ENCODE measurements at regions not wholly inside any gene's neighbourhood (a gene's known extent, or its start where the extent isn't known, plus 50 kb on each side); places are given as distances from the start of the nearest gene placed in this dataset.

DNA sequence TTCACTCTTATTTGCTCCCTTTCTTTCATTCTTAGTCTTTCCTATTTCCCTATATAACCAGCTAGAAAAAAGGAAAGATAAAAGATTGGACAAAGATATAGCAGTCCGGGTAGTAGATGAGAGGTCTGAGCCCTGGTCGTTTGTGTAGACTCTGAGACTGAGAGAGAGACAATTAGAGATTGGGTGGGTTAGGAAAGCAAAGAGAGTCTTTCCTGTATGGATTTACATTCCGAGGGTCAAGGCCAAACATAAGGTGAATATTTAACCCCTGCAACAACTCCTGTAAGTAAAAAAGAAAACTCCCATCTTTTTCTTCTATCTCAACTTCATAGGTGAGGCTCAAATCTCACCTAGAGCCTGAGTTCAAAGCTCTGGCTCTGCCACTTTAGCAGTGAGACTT lies 218.0 kb upstream of the FGGY start:
- DNase-seq (ENCODE audit: low read depth in 3 of 3, low spot score in 1 of 3): no peak

DNA sequence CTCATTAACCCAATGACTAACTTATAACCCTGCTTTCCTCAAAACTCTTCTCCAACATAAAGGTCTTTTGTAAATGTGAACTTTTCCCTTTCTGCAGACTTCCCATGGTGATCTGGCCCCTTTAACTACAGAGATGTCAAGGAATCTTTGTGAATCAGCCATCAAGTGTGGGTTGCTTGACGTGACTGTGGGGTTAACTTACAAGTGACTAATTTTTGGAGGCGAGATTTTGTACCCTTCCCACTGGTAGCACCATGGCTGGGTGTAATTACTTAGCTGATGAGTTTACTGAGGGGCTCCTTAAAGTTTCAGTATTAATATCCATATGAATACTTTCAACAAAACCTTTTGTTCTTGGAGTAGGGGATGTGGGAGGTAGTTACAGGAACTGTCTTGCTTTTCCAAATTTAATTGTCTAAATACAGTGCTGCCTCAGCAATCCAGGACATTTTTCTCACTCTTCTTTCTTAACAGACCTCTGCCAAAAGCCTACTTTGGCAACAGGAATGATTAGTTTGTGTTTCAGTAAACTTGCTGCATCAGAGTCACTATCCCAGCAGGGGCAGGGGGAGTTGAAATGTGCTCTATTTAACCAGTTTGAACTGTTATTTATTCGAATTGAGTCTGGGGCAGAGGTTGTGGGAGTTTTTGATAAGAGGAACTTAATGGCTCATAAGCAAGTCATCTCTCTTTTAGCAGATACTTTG lies 217.3 kb upstream of the FGGY start:
- no peak for DNase-seq (ENCODE audit: low read depth in 3 of 3, low spot score in 1 of 3)

DNA sequence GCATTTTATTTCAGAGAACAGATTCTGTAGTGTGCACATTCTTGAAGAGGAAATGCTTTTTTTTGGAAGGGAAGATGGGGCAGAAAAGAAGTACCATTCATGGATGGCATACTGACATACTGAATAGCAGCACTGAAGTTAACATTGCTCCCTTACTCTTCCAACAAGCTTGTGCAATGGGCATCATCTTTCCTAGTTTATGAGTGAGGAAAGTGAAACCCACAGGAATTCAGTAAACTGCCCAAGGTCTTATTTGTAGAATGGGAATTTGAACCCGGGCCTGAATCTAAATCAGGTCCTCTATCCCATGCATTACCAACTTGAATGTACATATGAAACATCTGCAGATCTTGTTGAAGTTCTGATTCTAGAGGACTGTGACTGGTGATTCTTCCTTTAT lies 215.7 kb upstream of the FGGY start:
- no peak for DNase-seq (ENCODE audit: low read depth in 3 of 3, low spot score in 1 of 3)

DNA sequence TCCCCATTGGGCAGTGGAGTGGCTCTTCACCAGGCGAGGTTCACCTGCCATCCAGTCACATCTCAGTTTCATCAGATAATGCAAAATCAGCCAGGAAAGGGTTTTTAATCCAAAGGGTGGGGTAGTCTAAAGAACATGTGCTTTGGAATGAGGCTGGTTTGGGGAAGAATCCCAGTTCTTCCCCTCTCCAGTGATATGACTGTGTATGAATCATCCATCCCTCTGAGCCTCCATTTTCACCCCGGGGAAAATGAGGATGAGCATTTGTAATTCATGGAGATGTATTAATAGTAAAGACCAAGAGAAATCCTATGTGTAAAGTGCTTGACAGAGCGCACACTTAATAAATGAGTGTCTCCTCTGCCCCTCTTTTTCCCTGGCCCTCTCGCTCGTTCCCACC lies 215.1 kb upstream of the FGGY start:
- no peak for DNase-seq (ENCODE audit: low read depth in 3 of 3, low spot score in 1 of 3)

DNA sequence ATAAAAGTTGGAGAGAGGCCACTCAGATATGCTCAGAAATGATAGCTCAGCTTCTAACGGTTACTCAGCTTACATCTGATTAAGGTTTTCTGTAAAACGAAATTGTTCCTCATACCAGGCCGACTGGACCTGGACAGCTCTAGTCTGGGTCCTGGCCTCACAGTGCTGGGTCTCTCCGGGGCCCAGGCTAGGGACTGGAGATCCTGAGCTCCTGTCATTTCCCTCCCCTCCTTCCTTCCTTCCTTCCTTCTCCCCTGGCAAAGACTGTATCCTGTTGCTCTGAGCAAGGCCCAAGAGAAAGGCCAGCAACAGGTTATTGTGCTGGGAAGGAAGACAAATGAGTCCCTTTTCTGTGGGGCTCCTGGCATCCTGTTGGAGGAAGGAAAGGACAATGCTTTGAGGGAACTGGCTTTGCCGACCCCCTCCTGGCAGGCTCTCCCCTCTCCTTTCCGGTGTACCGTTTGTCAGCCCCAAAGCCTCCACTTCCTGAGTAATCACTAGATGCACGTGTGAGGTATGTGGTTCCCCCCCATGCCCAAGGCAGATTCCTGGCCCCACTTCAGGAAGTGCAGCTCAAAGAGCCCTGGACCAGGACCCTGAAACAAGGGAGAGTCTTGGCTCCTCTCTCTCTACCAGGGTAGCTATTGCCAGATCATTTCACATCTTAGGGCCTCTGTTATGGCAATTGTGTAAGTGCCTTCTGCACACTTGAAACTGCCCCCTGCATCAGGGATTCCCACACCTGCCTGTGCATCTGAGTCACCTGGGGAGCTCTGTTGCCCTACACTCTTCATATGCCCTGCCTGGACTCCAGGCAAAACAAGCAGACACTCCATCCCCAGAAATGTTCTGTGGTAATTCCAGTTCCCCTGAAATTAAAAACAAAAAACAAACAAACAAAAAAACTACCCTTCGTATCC lies 212.7 kb upstream of the FGGY start:
- no peak for DNase-seq (ENCODE audit: low read depth in 3 of 3, low spot score in 1 of 3)

DNA sequence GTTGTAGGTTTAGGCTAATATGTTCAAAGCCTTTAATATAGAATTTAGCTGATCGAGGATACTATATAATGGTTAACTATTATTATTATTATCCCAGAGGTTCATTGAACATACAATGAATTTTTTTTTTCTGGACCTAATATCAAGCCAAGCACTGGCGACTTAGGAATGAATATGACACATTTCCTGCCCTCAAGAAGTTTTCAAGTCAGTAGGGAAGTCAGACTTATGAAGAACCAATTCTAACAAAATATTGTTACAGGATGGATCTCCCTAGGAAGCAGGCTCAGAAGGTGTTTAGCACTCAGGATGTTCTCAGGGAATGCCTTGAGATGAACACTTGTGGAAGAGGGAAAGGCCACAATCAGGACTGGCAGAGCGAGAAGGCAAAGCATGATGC lies 211.8 kb upstream of the FGGY start:
- DNase-seq (ENCODE audit: low read depth in 3 of 3, low spot score in 1 of 3): no peak

DNA sequence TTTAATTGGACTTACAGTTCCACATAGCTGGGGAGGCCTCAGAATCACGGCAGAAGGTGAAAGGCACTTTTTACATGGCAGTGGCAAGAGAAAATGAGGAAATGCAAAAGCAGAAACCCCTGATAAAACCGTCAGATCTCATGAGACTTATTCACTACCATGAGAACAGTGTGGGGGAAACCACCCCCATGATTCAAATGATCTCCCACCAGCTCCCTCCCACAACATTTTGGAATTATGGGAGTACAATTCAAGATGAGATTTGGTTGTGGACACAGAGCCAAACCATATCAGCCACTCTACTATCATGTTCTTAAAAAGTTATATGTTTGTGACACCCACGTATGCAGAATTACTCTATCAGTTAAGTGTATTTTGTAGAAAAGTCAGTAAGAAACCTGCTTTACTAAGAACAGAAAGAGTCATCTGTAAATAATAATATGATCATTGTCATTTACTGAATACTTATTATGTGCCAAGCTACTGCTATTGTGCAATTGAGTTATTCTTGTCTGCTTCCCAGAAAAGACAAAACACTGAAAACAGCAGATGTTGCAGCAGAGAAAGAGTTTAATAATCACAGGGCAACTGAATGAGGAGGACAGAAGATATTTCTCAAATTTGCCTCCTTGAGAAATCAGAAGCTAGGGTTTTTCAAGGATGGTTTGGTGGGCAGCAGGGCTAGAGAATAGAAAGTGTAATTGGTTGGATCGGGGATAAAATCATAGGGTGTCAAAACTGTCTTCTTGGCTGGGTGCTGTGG lies 207.7 kb upstream of the FGGY start:
- DNase-seq (ENCODE audit: low read depth in 3 of 3, low spot score in 1 of 3): no peak

DNA sequence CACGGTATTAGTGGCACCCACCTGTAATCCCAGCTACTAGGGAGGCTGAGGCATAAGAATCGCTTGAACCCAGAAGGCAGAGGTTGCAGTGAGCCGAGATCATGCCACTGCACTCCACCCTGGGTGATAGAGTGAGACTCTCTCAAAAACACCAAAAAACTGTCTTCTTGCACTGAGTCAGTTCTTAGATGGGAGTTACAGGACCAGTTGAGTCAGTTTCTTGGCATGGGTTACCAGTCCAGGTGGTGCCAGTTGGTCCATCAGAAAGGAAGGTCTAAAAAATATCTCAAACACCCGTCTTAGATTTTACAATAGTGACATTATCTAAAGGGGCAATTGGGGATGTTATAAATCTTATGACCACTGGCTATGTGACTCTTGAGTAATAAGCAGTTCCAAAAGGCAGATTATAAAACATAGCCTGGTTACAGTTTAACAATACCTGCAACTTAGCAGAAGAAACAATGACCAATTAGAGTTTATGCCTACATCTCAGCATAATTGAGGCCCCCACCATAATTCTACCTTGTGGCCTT lies 206.9 kb upstream of the FGGY start:
- no peak for DNase-seq (ENCODE audit: low read depth in 3 of 3, low spot score in 1 of 3)

DNA sequence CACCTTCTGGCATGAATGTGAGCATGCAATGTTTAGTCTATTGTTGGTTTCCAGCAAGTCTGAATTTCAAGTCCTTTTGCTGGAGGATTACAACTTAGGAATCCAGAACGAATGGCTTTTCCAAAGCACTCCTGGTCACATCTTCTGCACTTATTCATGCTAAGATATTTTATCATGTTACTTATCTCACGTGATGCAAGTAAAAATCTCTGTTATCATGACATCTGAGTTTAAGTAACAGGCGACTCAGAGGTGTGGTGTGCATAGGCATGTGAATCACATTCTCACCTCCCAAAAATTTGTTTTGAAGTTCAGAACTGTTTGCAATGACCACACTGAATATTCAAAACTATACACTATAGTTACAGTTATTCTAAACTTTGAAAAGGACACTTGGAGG lies 204.8 kb upstream of the FGGY start:
- DNase-seq (ENCODE audit: low read depth in 3 of 3, low spot score in 1 of 3): no peak

DNA sequence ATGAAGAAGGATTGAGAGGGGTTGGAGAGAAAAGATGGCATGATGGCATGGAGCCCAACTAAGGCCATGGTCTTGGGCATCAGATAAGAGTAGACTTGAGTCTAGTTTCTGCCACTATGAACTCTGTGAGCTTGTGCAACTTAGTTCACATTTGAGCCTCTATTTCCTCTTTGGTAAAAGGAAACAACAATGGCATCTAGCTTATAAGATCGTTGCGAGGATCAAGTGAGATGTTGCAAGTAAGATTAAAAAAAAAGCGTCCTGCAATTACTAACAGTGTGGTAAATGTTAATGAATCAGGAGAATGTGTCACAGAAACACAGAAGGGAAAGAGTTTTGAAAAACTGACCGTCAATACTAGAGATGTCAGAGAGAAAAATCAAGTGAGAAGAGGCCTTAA lies 202.9 kb upstream of the FGGY start:
- no peak for DNase-seq (ENCODE audit: low read depth in 3 of 3, low spot score in 1 of 3)

DNA sequence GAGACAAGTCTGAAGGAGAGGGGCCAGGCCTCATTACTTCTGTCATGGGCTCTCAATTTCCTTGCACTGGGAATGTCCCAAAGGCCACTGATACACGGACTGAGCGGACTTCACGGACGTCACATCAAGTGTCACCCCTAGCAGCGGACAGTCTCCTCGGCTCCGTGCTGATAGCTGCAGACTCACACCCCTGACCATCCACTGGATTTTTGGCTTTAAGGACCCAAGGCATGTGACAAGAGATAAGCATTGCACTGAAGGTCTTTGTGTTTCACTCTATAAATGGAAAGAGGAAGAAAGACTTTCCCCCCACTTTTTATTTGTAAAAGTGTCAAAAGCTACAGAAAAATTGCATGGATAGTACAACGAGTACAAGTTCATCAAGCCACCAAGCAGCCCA lies 200.4 kb upstream of the FGGY start:
- no peak for DNase-seq (ENCODE audit: low read depth in 3 of 3, low spot score in 1 of 3)

DNA sequence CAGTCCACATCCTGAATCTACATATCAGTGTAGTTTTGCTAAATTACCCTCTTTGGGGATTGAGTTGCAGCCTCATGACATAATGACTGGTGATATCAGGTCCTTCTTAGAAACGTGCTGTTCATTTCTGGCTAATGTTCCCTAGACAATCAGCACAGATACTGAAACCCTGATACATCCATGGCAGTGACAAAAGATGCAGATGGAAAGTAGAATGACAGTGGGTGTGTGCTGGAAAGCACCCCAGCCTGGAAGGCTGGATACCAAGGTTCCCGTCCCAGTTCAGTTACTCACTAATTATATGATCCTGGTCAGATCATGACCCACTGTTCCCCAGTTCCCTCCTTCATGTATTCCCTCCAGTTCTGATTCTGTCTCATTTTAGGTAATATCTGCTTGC lies 198.2 kb upstream of the FGGY start:
- no peak for DNase-seq (ENCODE audit: low read depth in 3 of 3, low spot score in 1 of 3)

DNA sequence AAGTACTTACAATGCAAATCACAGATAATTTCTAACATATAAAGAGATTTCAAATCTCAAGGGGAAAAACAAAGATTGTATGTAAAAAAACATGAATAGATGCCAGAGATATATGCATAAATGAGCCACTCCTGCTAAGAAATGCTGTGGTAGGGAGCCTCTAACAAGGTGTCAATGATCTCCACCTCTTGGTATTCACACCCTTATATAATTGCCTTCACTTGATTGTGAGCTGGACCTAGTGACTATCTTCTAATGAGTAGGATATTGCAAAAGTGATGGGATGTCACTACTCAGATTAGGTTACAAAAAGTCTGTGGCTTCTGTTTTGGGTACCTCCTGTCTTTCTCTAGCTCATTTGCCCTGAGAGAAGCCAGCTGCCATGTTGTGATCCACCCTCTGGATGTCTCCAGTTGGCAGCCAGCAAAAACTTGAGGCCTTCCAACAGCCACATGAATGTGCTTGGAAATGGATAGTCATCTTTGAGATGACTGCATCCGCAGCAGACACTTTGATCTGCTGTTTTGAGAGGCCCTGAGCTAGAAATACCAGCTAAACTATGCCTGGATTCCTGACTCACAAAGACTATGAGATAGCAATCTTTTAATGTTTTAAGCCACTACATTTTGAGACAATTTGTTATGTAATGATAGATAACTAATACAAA lies 196.1 kb upstream of the FGGY start:
- no peak for DNase-seq (ENCODE audit: low read depth in 3 of 3, low spot score in 1 of 3)

DNA sequence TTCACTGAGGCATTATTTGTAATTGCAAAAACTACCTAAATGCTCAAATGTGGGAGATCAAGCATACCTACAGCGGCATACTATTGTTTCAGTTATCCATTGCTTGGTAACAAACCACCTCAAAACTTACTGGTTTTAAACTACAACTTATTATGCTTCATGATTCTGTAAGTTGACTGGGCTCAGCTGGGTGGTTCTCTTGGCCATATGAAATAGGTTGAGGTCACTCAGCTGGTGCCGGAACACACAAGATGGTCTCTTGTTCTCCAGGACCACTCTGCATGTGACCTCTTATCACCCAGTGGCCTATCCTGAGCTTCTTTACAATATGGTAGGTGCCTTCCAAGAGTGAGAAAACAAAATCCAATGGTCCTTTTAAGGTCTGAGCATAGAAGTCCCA lies 195.4 kb upstream of the FGGY start:
- no peak for DNase-seq (ENCODE audit: low read depth in 3 of 3, low spot score in 1 of 3)

DNA sequence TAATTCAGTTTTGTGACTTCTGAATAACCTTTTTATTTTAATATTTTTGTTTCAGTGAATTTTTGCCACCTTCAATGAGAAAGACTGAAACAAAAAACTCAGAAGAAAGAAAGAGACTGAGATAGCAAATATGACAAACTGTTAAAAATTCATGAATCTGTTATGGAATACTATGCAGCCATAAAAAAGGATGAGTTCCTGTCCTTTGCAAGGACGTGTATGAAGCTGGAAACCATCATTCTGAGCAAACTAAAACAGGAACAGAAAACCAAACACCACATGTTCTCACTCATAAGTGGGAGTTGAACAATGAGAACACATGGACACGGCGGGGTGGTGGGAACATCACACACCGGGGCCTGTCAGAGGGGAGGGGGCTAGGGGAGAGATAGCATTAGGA lies 193.4 kb upstream of the FGGY start:
- no peak for DNase-seq (ENCODE audit: low read depth in 3 of 3, low spot score in 1 of 3)

DNA sequence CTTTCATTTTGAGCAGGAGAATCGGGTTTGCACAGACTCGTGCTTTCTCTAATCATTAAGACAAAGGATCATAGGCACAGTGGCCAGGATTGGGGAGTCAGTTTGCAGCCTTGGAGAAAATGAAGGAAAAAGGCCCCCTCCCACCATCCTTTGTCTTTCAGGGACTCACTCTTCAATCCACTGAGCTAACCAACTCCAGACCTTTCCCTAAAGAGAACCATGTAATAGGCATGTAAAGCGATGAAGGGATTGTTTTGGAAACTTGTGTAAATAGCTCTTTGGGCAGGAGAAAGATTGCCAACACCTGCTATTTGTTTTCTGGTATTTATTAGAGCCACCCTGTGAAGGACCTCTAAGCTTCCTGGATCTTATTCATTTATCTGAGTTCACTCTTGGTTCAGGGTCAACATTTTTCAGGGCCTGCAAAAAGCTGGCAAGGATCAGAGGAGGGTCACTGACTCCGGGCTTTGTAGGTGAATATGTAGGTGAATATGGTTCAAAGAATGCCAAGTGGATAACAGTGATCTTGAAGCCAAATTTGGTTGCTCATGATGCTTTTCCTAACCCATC lies 192.6 kb upstream of the FGGY start:
- no peak for DNase-seq (ENCODE audit: low read depth in 3 of 3, low spot score in 1 of 3)

DNA sequence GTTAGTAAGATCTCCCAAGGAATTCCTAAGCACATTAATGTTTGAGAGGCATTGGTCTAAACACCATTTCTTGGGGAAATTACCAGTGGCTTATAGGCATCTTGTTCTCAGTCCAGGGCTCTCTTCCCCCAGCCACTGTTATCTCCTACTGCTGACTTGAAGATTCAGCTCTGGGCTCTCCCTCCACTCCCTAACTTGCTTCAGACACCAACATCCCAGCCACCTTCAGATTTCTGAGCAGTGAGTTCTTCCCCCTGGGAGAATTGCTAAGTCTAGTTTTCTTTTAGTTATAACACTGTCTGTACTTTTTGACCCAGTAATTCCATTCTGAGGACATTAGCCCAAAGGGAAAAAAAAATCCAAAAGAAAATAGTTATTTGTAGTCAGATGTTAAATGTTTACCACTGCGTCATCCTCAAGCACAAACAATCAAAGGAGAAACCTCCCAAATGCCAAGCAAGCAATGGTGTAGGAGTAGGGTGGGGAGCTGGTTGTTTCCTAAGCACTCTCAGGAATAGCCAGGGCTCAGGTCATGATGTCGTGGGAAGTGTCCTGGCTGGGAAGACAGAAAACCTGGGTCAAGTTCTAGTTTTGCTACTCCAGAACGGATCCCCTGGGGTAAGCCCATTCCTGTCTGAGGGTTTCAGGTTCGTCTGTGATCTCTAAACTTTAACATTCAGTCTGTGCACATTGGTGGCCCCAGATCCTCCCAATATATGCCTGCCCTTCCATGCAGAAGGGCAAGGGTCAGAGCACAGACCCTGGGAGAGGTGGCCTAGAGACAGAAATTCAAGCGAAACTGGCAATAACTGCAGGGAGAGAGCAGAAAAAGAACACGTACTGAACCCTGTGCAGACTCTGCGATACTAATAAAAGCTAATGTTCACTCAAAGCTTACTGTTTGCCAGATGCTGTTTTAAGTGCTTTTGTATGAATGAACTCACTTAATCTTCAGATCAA lies 191.1 kb upstream of the FGGY start:
- no peak for DNase-seq (ENCODE audit: low read depth in 3 of 3, low spot score in 1 of 3)

DNA sequence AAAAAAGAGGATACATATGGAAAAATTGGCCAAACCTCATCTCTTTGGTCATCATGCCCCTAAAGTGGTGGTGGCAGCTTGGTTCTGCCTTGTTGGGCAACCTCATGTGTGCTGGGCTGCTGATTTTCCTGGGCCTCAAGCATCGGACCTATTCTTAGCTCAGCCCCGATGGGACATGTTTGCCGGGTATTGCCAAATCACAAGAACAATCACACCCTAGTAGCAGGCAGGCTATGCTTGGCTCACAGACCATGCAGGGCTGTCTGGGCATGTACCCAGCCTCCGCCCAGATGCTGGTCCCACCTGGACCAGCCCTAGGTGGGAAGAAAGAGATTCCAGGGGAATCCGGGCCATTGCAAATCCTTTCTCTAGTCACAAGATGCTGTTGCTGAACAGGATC lies 189.4 kb upstream of the FGGY start:
- DNase-seq (ENCODE audit: low read depth in 3 of 3, low spot score in 1 of 3): no peak

DNA sequence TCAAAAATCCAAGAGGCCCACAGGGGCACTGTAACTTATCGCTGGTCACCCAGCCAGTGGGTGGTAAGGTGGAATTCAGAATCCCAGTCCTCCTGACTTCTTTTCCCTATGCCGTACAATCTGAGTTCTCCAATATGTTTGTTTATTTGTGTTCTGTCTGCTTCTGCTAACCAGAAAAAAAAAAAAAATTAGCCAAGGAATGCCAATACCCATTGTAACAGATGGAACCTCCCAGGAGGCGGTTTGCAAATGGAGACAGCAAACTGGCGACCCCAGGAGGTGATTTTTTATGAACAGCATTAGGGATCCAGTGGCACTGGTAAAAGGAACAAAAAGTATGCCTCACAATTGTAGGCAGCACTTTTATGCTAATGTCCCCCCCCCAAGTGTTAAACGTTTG lies 189.0 kb upstream of the FGGY start:
- no peak for DNase-seq (ENCODE audit: low read depth in 3 of 3, low spot score in 1 of 3)
